ENCODE measurements at regions not wholly inside any gene's neighbourhood (a gene's known extent, or its start where the extent isn't known, plus 50 kb on each side); places are given as distances from the start of the nearest gene placed in this dataset.
"Not testable (repeated sequence)": the region's sequence is repeated elsewhere in the genome, so short reads cannot be mapped to it uniquely, and the experiment has no call there.

- H3K4me3 Mint-ChIP-seq (ENCODE audit: unreplicated experiment): no peak overlapping the region
- H3K4me1 Mint-ChIP-seq (ENCODE audit: low read depth, unreplicated experiment): no peaks in the 10 kb centered on the region
- H3K27ac Mint-ChIP-seq (ENCODE audit: unreplicated experiment): no peak overlapping the region
- no peak for DNase-seq
- no peak for TF ChIP-seq CTCF (IDR thresholded peaks at IDR 0.05; ENCODE audit: partially characterized antibody, unreplicated experiment)
- no peaks in the 10 kb centered on the region for H3K27me3 Mint-ChIP-seq (ENCODE audit: unreplicated experiment)
- H3K9me3 Mint-ChIP-seq (ENCODE audit: unreplicated experiment): no peaks in the 10 kb centered on the region
- no peaks in the 10 kb centered on the region for H3K36me3 Mint-ChIP-seq (ENCODE audit: unreplicated experiment)
Measured at GRCh38 chr10:128189176-128189575, 63.0 kb upstream of the MKI67 start.

GRCh38 chr10:128191847-128192246, 65.6 kb upstream of the MKI67 start:
- Mint-ChIP-seq H3K9me3 (ENCODE audit: unreplicated experiment) (no peaks in the 10 kb centered on the region), H3K4me1 (ENCODE audit: low read depth, unreplicated experiment) (no peaks in the 10 kb centered on the region), H3K27ac (ENCODE audit: unreplicated experiment) (no peak overlapping the region), H3K27me3 (ENCODE audit: unreplicated experiment) (no peaks in the 10 kb centered on the region), H3K36me3 (ENCODE audit: unreplicated experiment) (no peaks in the 10 kb centered on the region), H3K4me3 (ENCODE audit: unreplicated experiment) (no peak overlapping the region)
- no peak for TF ChIP-seq CTCF (IDR thresholded peaks at IDR 0.05; ENCODE audit: partially characterized antibody, unreplicated experiment)
- DNase-seq: no peak

GRCh38 chr10:128201826-128202225, 75.6 kb upstream of the MKI67 start:
- H3K36me3 Mint-ChIP-seq (ENCODE audit: unreplicated experiment): peaks cover 29% of the 10 kb centered on the region
- H3K4me3 Mint-ChIP-seq (ENCODE audit: unreplicated experiment); H3K4me1 Mint-ChIP-seq (ENCODE audit: low read depth, unreplicated experiment); DNase-seq; H3K27ac Mint-ChIP-seq (ENCODE audit: unreplicated experiment); H3K27me3 Mint-ChIP-seq (ENCODE audit: unreplicated experiment); H3K9me3 Mint-ChIP-seq (ENCODE audit: unreplicated experiment): not testable (repeated sequence)

- Mint-ChIP-seq H3K9me3 (ENCODE audit: unreplicated experiment) (peaks cover 4% of the 10 kb centered on the region), H3K4me1 (ENCODE audit: low read depth, unreplicated experiment) (no peaks in the 10 kb centered on the region), H3K27ac (ENCODE audit: unreplicated experiment) (no peak overlapping the region), H3K27me3 (ENCODE audit: unreplicated experiment) (peaks cover under 1% of the 10 kb centered on the region), H3K36me3 (ENCODE audit: unreplicated experiment) (peaks cover 29% of the 10 kb centered on the region), H3K4me3 (ENCODE audit: unreplicated experiment) (no peak overlapping the region)
- no peak for TF ChIP-seq CTCF (IDR thresholded peaks at IDR 0.05; ENCODE audit: partially characterized antibody, unreplicated experiment)
- no peak for DNase-seq
Measured at GRCh38 chr10:128203028-128203427, 76.8 kb upstream of the MKI67 start.

- peaks cover 27% of the 10 kb centered on the region for H3K36me3 Mint-ChIP-seq (ENCODE audit: unreplicated experiment)
- H3K27me3 Mint-ChIP-seq (ENCODE audit: unreplicated experiment); H3K4me3 Mint-ChIP-seq (ENCODE audit: unreplicated experiment); H3K9me3 Mint-ChIP-seq (ENCODE audit: unreplicated experiment); H3K4me1 Mint-ChIP-seq (ENCODE audit: low read depth, unreplicated experiment); DNase-seq; H3K27ac Mint-ChIP-seq (ENCODE audit: unreplicated experiment): not testable (repeated sequence)
Measured at GRCh38 chr10:128205591-128205990, 79.4 kb upstream of the MKI67 start.

- TF ChIP-seq CTCF (IDR thresholded peaks at IDR 0.05; ENCODE audit: partially characterized antibody, unreplicated experiment): no peak
- no peak for DNase-seq
- Mint-ChIP-seq H3K27ac (ENCODE audit: unreplicated experiment) (no peak overlapping the region), H3K36me3 (ENCODE audit: unreplicated experiment) (peaks cover 16% of the 10 kb centered on the region), H3K4me3 (ENCODE audit: unreplicated experiment) (no peak overlapping the region), H3K27me3 (ENCODE audit: unreplicated experiment) (peaks cover 4% of the 10 kb centered on the region), H3K9me3 (ENCODE audit: unreplicated experiment) (peaks cover 3% of the 10 kb centered on the region), H3K4me1 (ENCODE audit: low read depth, unreplicated experiment) (peaks cover 2% of the 10 kb centered on the region)
Measured at GRCh38 chr10:128206676-128207075, 80.5 kb upstream of the MKI67 start.
